Peyer's patch (tissue), 4 donors: ENCODE measurements at regions not wholly inside any gene's neighbourhood (a gene's known extent, or its start where the extent isn't known, plus 50 kb on each side); places are given as distances from the start of the nearest gene placed in this dataset.

Experiments used
- DNase-seq, 3 donors: peaks; one replicate each; pipeline ENCODE4 v3.0.0-alpha.2; 2017 to 2019
- H3K27ac ChIP-seq, 4 donors: fragments of 200-600 bp; sonication (generic); one replicate each; pipeline ENCODE4 v1.5.1; 2016 to 2019
- H3K27me3 ChIP-seq, 2 donors: fragments of 200-600 bp; sonication (generic); one replicate each; pipeline ENCODE4 v1.5.1; 2019
- H3K36me3 ChIP-seq, 3 donors: fragments of 200-600 bp; sonication (generic); one replicate each; pipeline ENCODE4 v1.5.1; 2016 to 2019
- H3K4me1 ChIP-seq, 4 donors: fragments of 200-600 bp; sonication (generic); one replicate each; pipeline ENCODE4 v1.5.1; 2016 to 2019
- H3K4me3 ChIP-seq, 4 donors: fragments of 200-600 bp; sonication (generic); 1 replicate in 3 of 4; 2 replicates in 1 of 4; pipeline ENCODE4 v1.5.1; 2016 to 2019; ENCODE audit warnings: mild to moderate bottlenecking in 1 of 4
- H3K9me3 ChIP-seq, 4 donors: fragments of 200-600 bp; sonication (generic); one replicate each; pipeline ENCODE4 v1.5.1; 2016 to 2019; ENCODE audit warnings: mild to moderate bottlenecking in 1 of 4
- POLR2A ChIP-seq, 2 donors: fragments of 450-650 bp; IDR thresholded peaks; one replicate each; pipeline ENCODE4 v1.5.1; 2017; ENCODE audit warnings: antibody characterized with exemption in 2 of 2, mild to moderate bottlenecking in 2 of 2, moderate library complexity in 2 of 2
- TF ChIP-seq, protein P1 (sequence below), 6 experiments: fragments of 450-650 bp in 4 of 6; fragments of 200-600 bp in 2 of 6; sonication (generic) in 1 of 6; IDR thresholded peaks; one replicate each; pipeline ENCODE4 v1.5.1; 2017 to 2019; ENCODE audit warnings: antibody characterized with exemption in 6 of 6, mild to moderate bottlenecking in 3 of 6, moderate library complexity in 1 of 6

DNA sequence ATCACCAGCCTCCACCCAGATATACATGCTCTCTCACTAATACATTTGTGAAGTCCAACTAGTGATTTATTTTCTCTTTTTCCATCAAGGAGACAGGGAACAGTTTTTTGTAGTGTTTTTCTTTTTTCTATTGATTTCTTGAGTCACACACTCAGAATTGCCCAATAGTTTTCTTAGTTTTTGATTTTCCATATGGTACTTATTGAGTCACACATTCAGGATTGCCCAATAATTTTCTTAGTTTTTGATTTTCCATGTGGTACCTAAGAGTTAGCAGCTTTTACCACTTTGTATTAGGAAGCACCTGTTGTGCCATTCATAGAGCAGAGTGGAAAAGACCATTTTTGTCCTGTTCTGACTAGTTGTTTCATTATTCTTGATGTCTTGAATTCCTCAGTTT lies 1268.8 kb downstream of the EPHA7 start:
- Histone ChIP-seq H3K9me3 (no peaks in the 10 kb centered on the region), H3K27ac (no peak overlapping the region), H3K4me3 (no peak overlapping the region), H3K27me3 (no peaks in the 10 kb centered on the region), H3K4me1 (no peaks in the 10 kb centered on the region), H3K36me3 (no peaks in the 10 kb centered on the region)
- no peak for DNase-seq
- TF ChIP-seq POLR2A (IDR thresholded peaks at IDR 0.05) = no peak
- TF ChIP-seq, protein P1, sequence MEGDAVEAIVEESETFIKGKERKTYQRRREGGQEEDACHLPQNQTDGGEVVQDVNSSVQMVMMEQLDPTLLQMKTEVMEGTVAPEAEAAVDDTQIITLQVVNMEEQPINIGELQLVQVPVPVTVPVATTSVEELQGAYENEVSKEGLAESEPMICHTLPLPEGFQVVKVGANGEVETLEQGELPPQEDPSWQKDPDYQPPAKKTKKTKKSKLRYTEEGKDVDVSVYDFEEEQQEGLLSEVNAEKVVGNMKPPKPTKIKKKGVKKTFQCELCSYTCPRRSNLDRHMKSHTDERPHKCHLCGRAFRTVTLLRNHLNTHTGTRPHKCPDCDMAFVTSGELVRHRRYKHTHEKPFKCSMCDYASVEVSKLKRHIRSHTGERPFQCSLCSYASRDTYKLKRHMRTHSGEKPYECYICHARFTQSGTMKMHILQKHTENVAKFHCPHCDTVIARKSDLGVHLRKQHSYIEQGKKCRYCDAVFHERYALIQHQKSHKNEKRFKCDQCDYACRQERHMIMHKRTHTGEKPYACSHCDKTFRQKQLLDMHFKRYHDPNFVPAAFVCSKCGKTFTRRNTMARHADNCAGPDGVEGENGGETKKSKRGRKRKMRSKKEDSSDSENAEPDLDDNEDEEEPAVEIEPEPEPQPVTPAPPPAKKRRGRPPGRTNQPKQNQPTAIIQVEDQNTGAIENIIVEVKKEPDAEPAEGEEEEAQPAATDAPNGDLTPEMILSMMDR (IDR thresholded peaks at IDR 0.05) = no peak

DNA sequence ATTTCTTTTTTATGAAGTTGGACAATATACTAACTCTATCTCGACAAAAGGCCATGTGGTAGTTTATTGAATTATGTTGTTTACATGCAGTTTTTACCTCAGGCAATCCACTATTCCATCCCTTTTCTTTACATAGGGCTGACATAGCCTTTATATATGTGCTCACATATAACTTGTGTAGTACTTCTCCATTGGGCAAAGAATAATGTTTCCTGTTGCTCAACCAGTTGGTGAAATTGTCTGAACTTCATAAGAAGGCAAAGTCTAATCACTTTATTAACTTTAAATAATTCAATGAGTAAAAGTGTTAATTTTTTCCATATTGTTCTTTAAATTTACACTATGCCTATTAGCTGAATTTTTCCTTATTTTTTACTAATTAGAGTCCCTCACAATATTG lies 1272.1 kb downstream of the EPHA7 start:
- no peaks in the 10 kb centered on the region for H3K9me3 ChIP-seq
- no peak for DNase-seq
- TF ChIP-seq POLR2A (IDR thresholded peaks at IDR 0.05) = no peak
- H3K36me3 ChIP-seq = no peaks in the 10 kb centered on the region
- H3K27ac ChIP-seq = no peak overlapping the region
- H3K4me3 ChIP-seq = no peak overlapping the region
- H3K4me1 ChIP-seq = no peaks in the 10 kb centered on the region
- no peaks in the 10 kb centered on the region for H3K27me3 ChIP-seq

DNA sequence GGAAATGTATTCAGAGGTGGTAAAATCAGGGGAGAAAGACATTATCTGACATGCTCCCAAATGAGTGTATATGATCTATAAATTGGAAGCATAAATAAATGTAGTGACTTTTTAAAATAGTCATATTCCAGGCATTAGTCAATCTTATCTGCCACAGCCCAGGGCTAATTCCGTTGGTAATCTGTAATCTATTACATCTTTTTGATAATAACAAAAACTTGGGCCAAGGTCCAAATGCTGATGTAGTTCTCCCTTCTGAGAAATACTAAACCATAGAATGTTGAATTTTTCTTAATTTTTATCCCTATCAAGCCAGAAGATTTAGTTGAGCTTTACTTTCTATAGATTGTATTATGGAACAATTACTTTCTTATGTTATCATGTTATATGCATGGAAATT lies 1279.8 kb downstream of the EPHA7 start:
- Histone ChIP-seq H3K4me3 (no peak overlapping the region), H3K36me3 (no peaks in the 10 kb centered on the region), H3K4me1 (no peaks in the 10 kb centered on the region), H3K9me3 (no peaks in the 10 kb centered on the region), H3K27me3 (no peaks in the 10 kb centered on the region), H3K27ac (no peak overlapping the region)
- no peak for DNase-seq
- TF ChIP-seq POLR2A (IDR thresholded peaks at IDR 0.05) = no peak
- TF ChIP-seq, protein P1 (IDR thresholded peaks at IDR 0.05) = no peak

DNA sequence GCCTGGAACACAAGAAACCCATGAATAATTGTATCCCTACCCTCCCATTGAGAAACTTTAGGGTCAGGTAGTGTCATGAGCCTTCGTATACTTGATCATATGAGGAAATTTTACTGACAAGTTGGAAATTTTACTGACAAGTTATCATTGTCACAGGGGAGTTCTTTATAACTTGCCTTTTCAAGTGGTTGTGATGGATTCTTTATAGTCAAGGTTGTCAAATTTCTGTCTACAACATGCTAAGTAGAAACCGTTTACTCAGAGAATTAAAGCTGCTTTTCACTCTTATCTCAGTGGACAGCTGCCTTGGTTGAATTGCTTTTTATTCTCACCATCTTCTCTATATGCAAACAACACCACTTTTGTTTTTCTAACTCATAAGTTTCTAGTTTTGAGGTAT lies 1286.4 kb downstream of the EPHA7 start:
- Histone ChIP-seq H3K4me3 (no peak overlapping the region), H3K36me3 (no peaks in the 10 kb centered on the region), H3K9me3 (no peaks in the 10 kb centered on the region), H3K4me1 (no peaks in the 10 kb centered on the region), H3K27me3 (no peaks in the 10 kb centered on the region), H3K27ac (no peak overlapping the region)
- DNase-seq = no peak
- TF ChIP-seq, protein P1 (IDR thresholded peaks at IDR 0.05) = no peak
- TF ChIP-seq POLR2A (IDR thresholded peaks at IDR 0.05) = no peak

DNA sequence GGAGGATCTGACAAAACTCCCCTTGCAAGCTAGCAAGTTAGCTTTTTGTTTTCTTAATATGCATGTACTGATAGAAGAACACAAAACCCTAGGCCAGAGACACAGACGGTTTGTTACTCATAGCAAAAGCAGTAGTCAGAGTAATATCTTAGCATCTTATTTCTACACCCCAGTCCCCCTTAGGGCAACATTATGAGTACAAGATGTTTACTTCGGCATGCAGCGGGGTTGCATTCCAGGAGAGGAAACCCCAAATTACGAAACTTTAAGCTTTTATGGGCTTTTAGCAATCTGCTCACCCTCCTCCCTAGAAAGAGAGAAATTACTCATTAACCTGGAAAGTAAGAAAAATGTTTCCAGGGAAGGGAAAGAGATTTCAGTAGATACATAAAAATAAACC lies 1286.9 kb downstream of the EPHA7 start:
- DNase-seq = no peak
- Histone ChIP-seq H3K27me3 (no peaks in the 10 kb centered on the region), H3K4me1 (no peaks in the 10 kb centered on the region), H3K36me3 (no peaks in the 10 kb centered on the region), H3K4me3 (no peak overlapping the region), H3K27ac (no peak overlapping the region), H3K9me3 (no peaks in the 10 kb centered on the region)
- no peak for TF ChIP-seq POLR2A (IDR thresholded peaks at IDR 0.05)

DNA sequence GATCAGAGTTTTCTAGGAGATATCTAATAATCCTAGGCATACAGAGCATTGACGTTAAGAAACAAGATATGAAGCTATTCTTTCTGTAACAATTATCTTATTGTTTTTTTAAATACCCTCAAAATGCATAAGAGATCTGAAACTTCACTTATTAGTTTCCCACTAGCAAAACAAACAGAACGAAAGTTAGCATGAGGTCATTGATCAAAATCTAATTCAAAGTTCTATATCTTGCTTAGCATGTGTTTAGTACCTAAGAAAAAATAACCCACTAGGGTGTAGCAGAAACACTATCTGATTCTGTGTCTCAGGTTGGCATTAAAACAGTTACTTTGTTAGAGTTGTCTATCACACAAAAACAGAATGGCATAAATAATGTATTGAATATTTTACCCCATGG lies 1288.4 kb downstream of the EPHA7 start:
- no peak for TF ChIP-seq POLR2A (IDR thresholded peaks at IDR 0.05)
- TF ChIP-seq, protein P1 (IDR thresholded peaks at IDR 0.05) = no peak
- H3K27me3 ChIP-seq = no peaks in the 10 kb centered on the region
- H3K36me3 ChIP-seq = no peaks in the 10 kb centered on the region
- H3K4me3 ChIP-seq = no peak overlapping the region
- no peak overlapping the region for H3K27ac ChIP-seq
- DNase-seq = no peak
- no peaks in the 10 kb centered on the region for H3K9me3 ChIP-seq
- H3K4me1 ChIP-seq = no peaks in the 10 kb centered on the region

DNA sequence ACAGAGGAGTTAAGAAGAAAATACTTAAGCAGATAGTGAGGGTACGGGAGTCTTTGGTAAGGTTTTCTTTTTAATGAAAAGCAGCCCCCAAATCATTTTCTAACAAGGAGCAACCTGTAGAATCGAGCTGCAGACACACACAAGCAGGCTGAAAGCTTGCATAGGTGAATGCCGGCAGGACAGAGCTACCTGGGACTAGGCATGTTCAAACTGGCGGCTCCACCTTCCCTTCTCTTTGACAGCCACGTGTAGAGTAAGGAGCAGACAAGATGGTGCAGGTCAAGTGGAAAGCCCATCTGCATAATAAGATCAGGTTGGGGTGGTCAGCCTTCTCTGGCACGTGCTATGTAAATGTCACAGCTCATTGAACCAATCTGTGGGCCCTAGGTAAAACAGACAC lies 1292.4 kb downstream of the EPHA7 start:
- no peak for TF ChIP-seq POLR2A (IDR thresholded peaks at IDR 0.05)
- TF ChIP-seq, protein P1 (IDR thresholded peaks at IDR 0.05) = no peak
- H3K27me3 ChIP-seq = no peaks in the 10 kb centered on the region

More for the DNA sequence above, 1292.4 kb downstream of the EPHA7 start:
- H3K27ac ChIP-seq = no peak overlapping the region
- H3K9me3 ChIP-seq = no peaks in the 10 kb centered on the region
- no peak for DNase-seq
- H3K4me1 ChIP-seq = no peaks in the 10 kb centered on the region
- no peak overlapping the region for H3K4me3 ChIP-seq
- H3K36me3 ChIP-seq = no peaks in the 10 kb centered on the region
